Head of caudate nucleus (tissue), 42 donors: ENCODE measurements at regions not wholly inside any gene's neighbourhood (a gene's known extent, or its start where the extent isn't known, plus 50 kb on each side); places are given as distances from the start of the nearest gene placed in this dataset.
"Not testable (repeated sequence)": the region's sequence is repeated elsewhere in the genome, so short reads cannot be mapped to it uniquely, and the experiment has no call there.

Experiments
- DNase-seq, 42 donors: peaks; one replicate each; pipeline versions ENCODE4 v3.0.0 to v3.0.0-alpha.2; 2020 to 2021; ENCODE audit warnings: mixed read lengths in 7 of 42
- intact Hi-C: fragments of 100-400 bp; cut with DNase I; formaldehyde crosslinking; loops from one replicate; pipeline ENCODE4 v1.15.0; 2022

GRCh38 chr3:110518031-110518430 is 553.6 kb upstream of the NECTIN3 start:
- intact Hi-C loops = no loop called here
- DNase-seq = no peak

- DNase-seq = no peak
- intact Hi-C loops = no loop called here
Observed at GRCh38 chr3:110519071-110519470, 552.5 kb upstream of the NECTIN3 start.

DNA sequence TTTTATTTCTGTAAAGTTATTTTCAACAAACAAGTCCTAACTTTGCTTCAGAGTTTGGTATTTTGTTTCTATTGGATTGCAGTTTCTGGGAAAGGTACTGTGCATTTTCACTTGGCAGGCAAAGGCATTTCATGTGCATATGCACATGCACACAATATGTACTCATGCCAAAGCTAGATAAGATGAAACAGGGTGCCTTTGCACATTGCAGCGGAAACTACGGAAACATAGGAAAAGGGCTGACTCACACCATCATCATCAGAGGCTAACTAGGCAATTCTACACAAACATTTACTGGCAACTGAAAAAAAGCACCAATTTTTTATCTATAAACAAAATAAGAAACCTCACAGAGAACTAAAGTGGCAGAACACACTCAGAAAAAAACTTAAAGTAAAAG is 550.6 kb upstream of the NECTIN3 start:
- intact Hi-C loops = no loop called here
- DNase-seq = no peak

DNA sequence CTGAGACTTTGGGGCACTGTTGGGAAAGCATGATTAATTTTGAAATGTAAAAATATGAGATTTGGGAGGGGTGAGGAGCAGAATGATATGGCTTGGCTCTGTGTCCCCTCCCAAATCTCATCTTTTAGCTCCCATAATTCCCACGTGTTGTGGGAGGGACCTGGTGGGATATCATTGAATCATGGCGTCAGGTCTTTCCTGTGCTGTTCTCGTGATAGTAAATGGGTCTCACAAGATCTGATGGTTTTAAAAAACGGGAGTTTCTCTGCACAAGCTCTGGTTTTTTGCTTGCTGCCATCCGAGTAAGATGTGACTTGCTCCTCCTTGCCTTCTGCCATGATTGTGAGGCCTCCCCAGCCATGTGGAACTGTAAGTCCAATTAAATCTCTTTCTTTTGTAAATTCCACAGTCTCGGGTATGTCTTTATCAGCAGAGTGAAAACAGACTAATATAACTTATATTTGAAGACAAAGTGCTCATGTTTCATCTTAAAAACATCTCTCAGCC is 546.0 kb upstream of the NECTIN3 start:
- DNase-seq, intact Hi-C loops: not testable (repeated sequence)

- intact Hi-C loops = no loop called here
- DNase-seq = no peak
Observed at GRCh38 chr3:110526777-110527727, 544.6 kb upstream of the NECTIN3 start.

DNA sequence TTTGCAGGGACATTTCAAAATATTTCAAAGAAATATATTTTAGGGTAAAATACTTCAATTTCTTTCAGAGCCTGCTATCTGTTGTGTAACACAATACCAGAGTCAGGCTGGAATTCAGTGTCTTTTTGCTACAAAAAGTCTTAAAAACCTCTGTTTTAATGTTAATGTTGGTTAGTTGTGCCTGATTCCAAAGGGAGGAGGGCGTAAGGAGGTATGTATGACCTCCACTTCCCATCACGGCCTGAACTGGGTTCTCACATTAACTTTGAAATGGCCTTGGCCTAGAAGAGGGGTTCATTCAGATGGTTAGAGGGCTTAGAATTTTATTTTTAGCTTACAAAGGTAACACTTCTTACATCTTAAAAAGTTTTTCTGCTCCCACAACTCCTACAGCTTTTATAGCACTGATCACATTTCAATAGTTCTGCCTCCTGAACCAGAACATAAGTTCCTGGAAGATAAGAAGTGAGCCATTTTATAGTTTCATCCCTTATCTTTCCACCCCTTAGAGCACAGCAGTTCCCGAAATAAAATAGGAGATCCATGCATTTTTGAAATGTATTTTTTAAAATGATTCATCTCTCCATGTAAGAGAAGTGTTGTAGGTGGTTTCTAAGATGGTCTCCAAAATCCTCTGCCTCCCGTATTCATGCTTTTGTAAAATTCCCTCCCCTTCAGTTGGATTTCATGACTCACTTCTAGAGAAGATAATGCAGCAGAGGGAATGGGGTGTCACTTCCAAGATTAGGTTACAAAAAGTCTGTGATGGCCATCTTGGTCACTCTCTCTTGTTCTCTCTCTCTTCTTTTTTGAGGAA is 543.1 kb upstream of the NECTIN3 start:
- DNase-seq = peak in 3 of 42 donors; percentile 2 to 9 (median 4)
- intact Hi-C loops = no loop called here

- intact Hi-C loops = no loop called here
- no peak for DNase-seq
Observed at GRCh38 chr3:110530902-110531301, 540.7 kb upstream of the NECTIN3 start.

DNA sequence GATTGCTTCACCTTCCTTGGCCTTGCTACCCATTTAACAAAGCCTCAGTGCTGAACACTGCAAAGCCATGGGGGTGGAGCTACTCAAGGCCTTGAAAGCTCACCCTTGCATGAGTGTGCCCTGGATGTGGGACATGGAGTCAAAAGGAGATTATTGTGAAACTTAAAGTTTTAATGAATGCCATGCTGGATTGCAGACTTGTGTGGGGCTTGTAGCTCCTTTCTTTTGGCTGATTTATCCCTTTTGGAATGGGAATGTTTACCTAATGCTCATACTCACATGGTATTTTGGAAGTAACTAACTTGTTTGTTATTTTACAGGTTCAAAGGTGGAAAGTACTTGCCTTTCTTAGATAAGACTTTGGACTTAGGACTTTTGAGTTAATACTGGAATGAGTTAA is 538.5 kb upstream of the NECTIN3 start:
- DNase-seq = no peak
- intact Hi-C loops = no loop called here

DNA sequence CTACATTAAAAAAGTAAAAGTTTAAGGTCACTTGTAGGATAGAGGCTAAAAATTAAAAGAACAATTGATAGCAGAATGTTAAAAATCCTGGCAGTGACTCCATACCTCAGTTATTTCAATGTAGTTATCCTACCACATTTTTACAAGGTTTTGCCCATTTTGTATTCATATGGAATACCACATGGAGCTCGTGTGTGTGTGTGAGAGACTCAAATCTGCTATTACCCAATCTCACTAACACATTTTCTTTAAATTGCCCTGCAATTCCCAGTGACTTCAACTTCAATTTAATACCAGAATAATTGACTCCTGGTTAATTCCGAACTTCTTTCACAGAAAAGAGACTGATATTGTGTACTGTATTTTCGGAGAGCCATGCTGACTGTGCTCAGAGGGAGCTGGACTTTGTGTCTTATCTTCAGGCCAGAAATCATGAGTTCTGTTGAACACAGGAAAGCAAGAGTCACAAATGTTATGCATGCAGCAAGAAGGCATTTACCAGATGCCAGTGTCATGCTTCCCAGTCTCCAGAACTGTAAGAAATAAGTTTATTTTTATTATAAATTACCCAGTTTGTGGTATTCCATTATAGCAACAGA is 529.0 kb upstream of the NECTIN3 start:
- intact Hi-C loops = no loop called here
- DNase-seq = no peak

DNA sequence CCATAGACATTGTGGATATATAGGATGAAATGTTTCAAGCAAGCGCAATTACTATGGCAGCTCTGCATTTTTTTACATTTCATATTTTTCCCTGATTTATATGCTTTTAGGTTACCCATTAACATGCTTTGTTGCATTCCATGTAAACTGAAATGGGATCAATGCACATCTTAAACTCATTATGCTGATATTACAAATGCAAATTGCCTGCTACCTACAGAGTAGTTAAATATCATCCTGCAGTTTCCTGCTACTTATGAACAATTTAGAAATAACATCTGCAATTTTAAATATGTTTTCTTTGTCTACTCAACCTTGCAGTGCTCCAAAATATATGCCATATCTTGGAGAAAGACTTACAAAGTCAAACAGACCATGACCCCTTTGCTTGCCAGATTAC is 526.9 kb upstream of the NECTIN3 start:
- no peak for DNase-seq
- intact Hi-C loops = no loop called here

DNA sequence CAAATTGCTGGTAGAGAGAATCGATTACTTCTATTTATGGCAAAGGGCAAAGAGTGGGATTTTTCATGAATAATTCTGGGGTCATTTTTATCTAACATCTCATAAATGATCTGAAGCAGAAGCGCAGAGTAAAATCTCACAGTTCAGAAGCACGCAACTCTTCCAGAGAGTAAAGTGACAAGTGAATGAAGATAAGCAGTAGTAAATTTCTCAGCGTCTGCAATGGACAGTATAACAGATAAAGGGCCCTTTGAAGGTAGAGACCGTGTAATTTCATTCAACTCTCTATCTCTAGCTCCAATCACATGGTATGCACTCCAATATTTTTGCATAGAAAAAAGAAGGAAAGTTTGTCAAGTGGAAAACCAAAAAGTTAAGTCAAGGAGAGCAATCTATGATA is 521.1 kb upstream of the NECTIN3 start:
- DNase-seq = no peak
- intact Hi-C loops = no loop called here

- intact Hi-C loops = no loop called here
Observed at GRCh38 chr3:110562621-110563020, 509.0 kb upstream of the NECTIN3 start.

GRCh38 chr3:110564674-110565073 is 506.9 kb upstream of the NECTIN3 start:
- intact Hi-C loops = no loop called here
- no peak for DNase-seq

More at GRCh38 chr3:110562621-110563020, 509.0 kb upstream of the NECTIN3 start:
- no peak for DNase-seq

DNA sequence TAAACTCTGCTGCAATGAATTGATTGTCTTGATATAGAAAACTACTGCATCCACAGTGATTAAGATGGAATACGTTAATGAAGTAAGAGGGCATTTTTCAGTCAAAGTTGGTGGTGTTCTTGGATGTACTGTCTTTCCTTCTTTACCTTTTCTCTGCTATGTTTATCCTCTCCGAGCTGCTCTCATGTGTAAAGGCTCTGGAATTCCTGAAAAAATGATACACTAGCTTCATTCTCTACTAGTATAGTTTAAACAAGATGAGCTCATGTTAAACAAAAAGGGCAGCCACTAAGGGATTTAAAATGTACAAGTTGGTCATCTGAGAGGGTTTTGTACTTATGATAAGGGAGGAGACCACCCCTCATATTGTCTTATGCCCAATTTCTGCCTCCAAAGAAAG is 504.6 kb upstream of the NECTIN3 start:
- no peak for DNase-seq
- intact Hi-C loops = no loop called here

DNA sequence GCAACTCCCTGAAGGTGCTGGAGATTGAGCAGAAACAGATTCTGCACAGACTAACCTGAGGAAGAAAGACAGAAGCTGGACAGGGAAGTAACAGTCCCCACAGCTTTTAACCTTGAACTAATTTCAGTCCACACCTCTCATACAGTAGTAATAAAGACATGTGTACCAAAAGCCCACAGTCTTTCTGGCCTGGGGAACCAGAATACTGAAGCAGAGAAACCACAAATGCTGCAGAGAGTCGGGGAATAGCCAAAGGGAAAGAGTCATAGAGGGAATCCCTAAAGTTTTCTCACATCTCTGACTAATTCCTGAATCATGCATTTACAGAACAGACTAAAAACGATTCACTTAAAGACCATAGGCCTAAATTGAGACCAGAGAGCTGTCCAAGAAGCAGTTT is 503.4 kb upstream of the NECTIN3 start:
- DNase-seq = no peak
- intact Hi-C loops = no loop called here

- intact Hi-C loops = no loop called here
- DNase-seq = no peak
Observed at GRCh38 chr3:110569073-110569472, 502.5 kb upstream of the NECTIN3 start.

- intact Hi-C loops = no loop called here
- no peak for DNase-seq
Observed at GRCh38 chr3:110575702-110576101, 495.9 kb upstream of the NECTIN3 start.

DNA sequence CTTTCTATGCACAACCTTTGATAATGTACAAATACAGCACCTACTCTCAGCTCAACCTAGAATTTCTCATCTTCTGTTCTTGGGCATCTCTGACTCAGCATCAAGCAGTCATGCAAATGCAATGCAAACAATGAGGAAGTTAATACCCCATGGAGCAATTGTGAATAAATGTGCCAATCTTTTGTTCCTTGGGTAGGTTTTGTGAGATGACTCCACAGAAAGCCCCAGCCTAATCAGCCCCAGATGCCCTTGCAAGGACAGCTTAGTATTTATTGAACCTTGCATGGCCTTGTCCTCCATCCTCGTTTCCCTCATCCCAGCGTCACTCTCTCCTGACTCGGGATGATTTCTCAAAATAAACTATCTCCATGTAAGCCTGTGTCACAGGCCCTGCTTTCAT is 494.7 kb upstream of the NECTIN3 start:
- DNase-seq = no peak
- intact Hi-C loops = no loop called here

DNA sequence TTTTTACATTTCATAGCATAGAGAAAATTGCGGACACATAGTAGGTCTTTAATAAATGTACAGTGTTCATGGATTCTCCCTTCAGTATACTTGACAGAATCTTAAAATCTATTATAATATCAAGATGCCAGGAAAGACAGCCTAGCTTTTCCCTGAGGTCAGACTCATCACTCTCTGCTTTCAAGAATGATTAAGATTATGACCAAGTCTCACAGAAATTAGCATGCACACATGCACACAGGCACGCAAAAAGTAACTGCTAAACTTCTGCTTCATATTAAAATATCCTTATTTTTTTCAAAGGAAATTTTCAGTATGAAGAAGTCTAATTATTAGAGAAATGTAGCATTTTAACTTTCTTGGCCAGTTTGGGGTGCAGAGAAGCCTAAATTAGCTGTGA is 493.8 kb upstream of the NECTIN3 start:
- DNase-seq = no peak

More for the DNA sequence above, 493.8 kb upstream of the NECTIN3 start:
- intact Hi-C loops = no loop called here
